ENCODE measurements at regions not wholly inside any gene's neighbourhood (a gene's known extent, or its start where the extent isn't known, plus 50 kb on each side); places are given as distances from the start of the nearest gene placed in this dataset.

- TF ChIP-seq ZNF462 (CRISPR knock-in tag; IDR thresholded peaks at IDR 0.05) (no peak), JUNB (IDR thresholded peaks at IDR 0.05; ENCODE audit: unreplicated experiment) (no peak), STAT1 (IDR thresholded peaks at IDR 0.05; ENCODE audit: unreplicated experiment) (no peak), ZNF331 (CRISPR knock-in tag; IDR thresholded peaks at IDR 0.05; ENCODE audit: low read depth) (no peak), EZH2phosphoT487 (IDR thresholded peaks at IDR 0.05; ENCODE audit: unreplicated experiment) (no peak), POLR2AphosphoS5 (IDR thresholded peaks at IDR 0.05; ENCODE audit: low read depth) (no peak), REST (IDR thresholded peaks at IDR 0.05; ENCODE audit: unreplicated experiment) (no peak), NANOG (IDR thresholded peaks at IDR 0.05; ENCODE audit: borderline replicate concordance) (no peak), EZH2 (IDR thresholded peaks at IDR 0.05; ENCODE audit: low read depth, unreplicated experiment) (no peak), CREB1 (CRISPR knock-in tag; IDR thresholded peaks at IDR 0.05; ENCODE audit: low read depth) (no peak), ZNF114 (CRISPR knock-in tag; IDR thresholded peaks at IDR 0.05) (no peak)
Measured at GRCh38 chr6:131460614-131461000, 112.4 kb upstream of the ARG1 start (continued).

Data from GM23338 (cell line).